ENCODE measurements at regions not wholly inside any gene's neighbourhood (a gene's known extent, or its start where the extent isn't known, plus 50 kb on each side); places are given as distances from the start of the nearest gene placed in this dataset.
"Not testable (repeated sequence)": the region's sequence is repeated elsewhere in the genome, so short reads cannot be mapped to it uniquely, and the experiment has no call there.

GRCh38 chr2:236785611-236786057 is 216.0 kb downstream of the ACKR3 start:
- H3K4me3 ChIP-seq: no peak overlapping the region
- no peaks in the 10 kb centered on the region for H3K36me3 ChIP-seq (ENCODE audit: control insufficient read depth in 4 of 4, insufficient read depth in 4 of 4, low read length in 4 of 4)
- no peaks in the 10 kb centered on the region for H3K27me3 ChIP-seq (ENCODE audit: control insufficient read depth in 3 of 3, insufficient read depth in 3 of 3, low read length in 2 of 3)
- no peak for ATAC-seq (ENCODE audit: insufficient read depth, low FRiP score)
- H3K9ac ChIP-seq (ENCODE audit: insufficient read depth in 1 of 2, low read length in 2 of 2): no peak overlapping the region
- 63 to 82% methylated on average over 6 of the region's 6 CpGs for WGBS, 2 donors
- no peak for TF ChIP-seq CTCF (IDR thresholded peaks at IDR 0.05; ENCODE audit: control extremely low read depth, extremely low read depth)
- peak in 1 of 3 donors; percentile 9 for DNase-seq
- no peak overlapping the region for H3K27ac ChIP-seq (ENCODE audit: low read depth in 1 of 2, low read length in 1 of 2)
- H3K4me1 ChIP-seq (ENCODE audit: control insufficient read depth in 5 of 5, insufficient read depth in 5 of 5, low read length in 5 of 5): peaks cover 0 to 12% (median 0%) of the 10 kb centered on the region in 5 donors
- no peaks in the 10 kb centered on the region for H3K9me3 ChIP-seq (ENCODE audit: control insufficient read depth in 4 of 4, insufficient read depth in 3 of 4, low read length in 3 of 4)

DNA sequence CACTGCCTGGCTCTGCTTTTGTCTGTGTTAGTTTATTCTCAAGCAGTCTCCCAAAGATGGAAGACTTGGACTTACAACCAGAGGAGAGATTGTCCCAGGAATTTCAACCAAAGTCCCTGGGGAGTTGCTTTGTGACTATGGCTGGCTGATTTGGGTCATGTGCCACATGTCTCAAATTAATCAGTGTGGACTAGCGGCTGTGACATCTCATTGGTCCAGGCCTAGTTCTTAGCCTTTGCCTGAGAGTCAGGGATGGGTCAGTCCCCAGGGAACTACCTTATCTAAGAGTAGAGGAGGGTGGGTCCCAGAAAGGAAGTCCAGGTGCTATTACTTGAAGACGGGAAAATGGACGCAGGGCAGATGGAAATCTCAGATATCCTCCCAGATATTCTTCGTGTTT is 217.1 kb downstream of the ACKR3 start:
- ATAC-seq (ENCODE audit: insufficient read depth, low FRiP score) (no peak), DNase-seq (no peak)
- H3K27me3 ChIP-seq (ENCODE audit: control insufficient read depth in 3 of 3, insufficient read depth in 3 of 3, low read length in 2 of 3): no peaks in the 10 kb centered on the region
- no peak for TF ChIP-seq CTCF (IDR thresholded peaks at IDR 0.05; ENCODE audit: control extremely low read depth, extremely low read depth)
- H3K27ac ChIP-seq (ENCODE audit: low read depth in 1 of 2, low read length in 1 of 2): no peak overlapping the region
- H3K9ac ChIP-seq (ENCODE audit: insufficient read depth in 1 of 2, low read length in 2 of 2): no peak overlapping the region
- no peaks in the 10 kb centered on the region for H3K36me3 ChIP-seq (ENCODE audit: control insufficient read depth in 4 of 4, insufficient read depth in 4 of 4, low read length in 4 of 4)
- no peak overlapping the region for H3K4me3 ChIP-seq
- H3K9me3 ChIP-seq (ENCODE audit: control insufficient read depth in 4 of 4, insufficient read depth in 3 of 4, low read length in 3 of 4): no peaks in the 10 kb centered on the region
- 92 to 97% methylated on average over 4 of the region's 4 CpGs for WGBS, 2 donors
- peaks cover 0 to 12% (median 0%) of the 10 kb centered on the region in 5 donors for H3K4me1 ChIP-seq (ENCODE audit: control insufficient read depth in 5 of 5, insufficient read depth in 5 of 5, low read length in 5 of 5)

DNA sequence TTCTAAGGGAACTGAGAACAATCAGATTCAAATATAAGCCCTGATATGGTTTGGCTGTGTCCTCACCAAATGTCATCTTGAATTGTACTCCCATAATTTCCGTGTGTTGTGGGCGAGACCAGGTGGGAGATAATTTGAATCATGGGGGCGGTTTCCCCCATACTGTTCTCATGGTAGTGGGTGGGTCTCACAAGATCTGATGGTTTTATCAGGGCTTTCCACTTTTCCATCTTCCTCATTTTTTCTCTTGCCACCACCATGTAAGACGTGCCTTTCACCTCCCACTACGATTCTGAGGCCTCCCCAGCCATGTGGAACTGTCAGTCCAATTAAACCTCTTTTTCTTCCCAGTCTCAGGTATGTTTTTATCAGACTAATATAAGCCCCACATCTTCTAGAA is 217.8 kb downstream of the ACKR3 start:
- peaks cover 0 to 12% (median 0%) of the 10 kb centered on the region in 5 donors for H3K4me1 ChIP-seq (ENCODE audit: control insufficient read depth in 5 of 5, insufficient read depth in 5 of 5, low read length in 5 of 5)
- H3K9ac ChIP-seq (ENCODE audit: insufficient read depth in 1 of 2, low read length in 2 of 2); H3K27me3 ChIP-seq (ENCODE audit: control insufficient read depth in 3 of 3, insufficient read depth in 3 of 3, low read length in 2 of 3); H3K27ac ChIP-seq (ENCODE audit: low read depth in 1 of 2, low read length in 1 of 2); DNase-seq; H3K4me3 ChIP-seq; H3K36me3 ChIP-seq (ENCODE audit: control insufficient read depth in 4 of 4, insufficient read depth in 4 of 4, low read length in 4 of 4); ATAC-seq (ENCODE audit: insufficient read depth, low FRiP score); H3K9me3 ChIP-seq (ENCODE audit: control insufficient read depth in 4 of 4, insufficient read depth in 3 of 4, low read length in 3 of 4): not testable (repeated sequence)
- WGBS, 2 donors: 80 to 93% methylated on average over 5 of the region's 5 CpGs

DNA sequence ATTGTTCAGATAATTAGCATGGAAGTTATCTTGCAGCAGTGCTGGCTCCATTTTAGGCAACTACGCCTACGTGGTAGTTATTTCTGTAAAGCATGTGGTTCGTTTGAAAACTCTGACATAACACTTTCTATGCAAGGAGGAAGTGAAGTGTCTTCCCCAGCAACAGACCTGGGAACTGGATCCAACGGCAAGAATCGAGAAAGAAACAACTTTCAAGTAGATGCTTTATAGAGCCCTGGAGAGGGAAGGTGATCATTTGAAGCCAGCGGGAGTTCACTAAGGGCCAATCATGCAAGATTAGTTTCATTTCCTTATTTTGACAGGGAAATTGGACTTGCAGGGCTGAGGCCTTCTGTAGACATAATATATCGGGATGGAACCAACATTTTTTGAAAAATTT is 218.3 kb downstream of the ACKR3 start:
- Histone ChIP-seq H3K9me3 (ENCODE audit: control insufficient read depth in 4 of 4, insufficient read depth in 3 of 4, low read length in 3 of 4) (no peaks in the 10 kb centered on the region), H3K27ac (ENCODE audit: low read depth in 1 of 2, low read length in 1 of 2) (no peak overlapping the region), H3K9ac (ENCODE audit: insufficient read depth in 1 of 2, low read length in 2 of 2) (no peak overlapping the region), H3K4me1 (ENCODE audit: control insufficient read depth in 5 of 5, insufficient read depth in 5 of 5, low read length in 5 of 5) (peaks cover 0 to 7% (median 0%) of the 10 kb centered on the region in 5 donors), H3K27me3 (ENCODE audit: control insufficient read depth in 3 of 3, insufficient read depth in 3 of 3, low read length in 2 of 3) (no peaks in the 10 kb centered on the region), H3K4me3 (no peak overlapping the region), H3K36me3 (ENCODE audit: control insufficient read depth in 4 of 4, insufficient read depth in 4 of 4, low read length in 4 of 4) (no peaks in the 10 kb centered on the region)
- TF ChIP-seq CTCF (IDR thresholded peaks at IDR 0.05; ENCODE audit: control extremely low read depth, extremely low read depth): no peak
- 73 to 75% methylated on average over 7 of the region's 7 CpGs for WGBS, 2 donors
- DNase-seq (no peak), ATAC-seq (ENCODE audit: insufficient read depth, low FRiP score) (no peak)
